GM12875 (cell line): ENCODE measurements at regions not wholly inside any gene's neighbourhood (a gene's known extent, or its start where the extent isn't known, plus 50 kb on each side); places are given as distances from the start of the nearest gene placed in this dataset.

Experiments used
- H3K4me3 ChIP-seq: one replicate; pipeline ENCODE4 v1.5.1; 2011; ENCODE audit warnings: low read depth, low read length, control low read depth
- CTCF ChIP-seq: IDR thresholded peaks from 2 replicates; pipeline ENCODE4 v1.5.1; 2011; ENCODE audit warnings: low read depth, mild to moderate bottlenecking, control low read depth, inconsistent platforms, low read length, moderate library complexity, borderline replicate concordance; ENCODE audit not compliant: insufficient read depth

DNA sequence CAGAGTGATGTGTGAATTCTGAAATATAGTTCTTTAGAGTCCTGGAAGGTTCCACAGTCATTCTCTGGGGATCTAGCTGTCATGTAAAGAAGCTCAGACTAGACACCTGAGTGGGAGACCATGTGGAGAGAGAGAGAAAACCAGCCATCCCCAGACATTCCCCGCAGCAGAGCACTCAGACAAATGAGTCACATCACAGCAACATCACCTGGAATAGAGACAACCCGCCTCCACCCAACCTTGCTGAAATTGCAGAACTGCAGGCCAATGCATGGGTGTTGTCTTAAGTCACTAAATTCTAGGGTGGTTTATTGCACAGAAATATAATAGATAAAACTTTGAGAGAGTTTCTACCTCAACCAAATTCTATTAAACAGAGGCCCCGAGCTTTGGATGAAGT is 392.0 kb upstream of the DYNLRB2 start:
- no peak for TF ChIP-seq CTCF

DNA sequence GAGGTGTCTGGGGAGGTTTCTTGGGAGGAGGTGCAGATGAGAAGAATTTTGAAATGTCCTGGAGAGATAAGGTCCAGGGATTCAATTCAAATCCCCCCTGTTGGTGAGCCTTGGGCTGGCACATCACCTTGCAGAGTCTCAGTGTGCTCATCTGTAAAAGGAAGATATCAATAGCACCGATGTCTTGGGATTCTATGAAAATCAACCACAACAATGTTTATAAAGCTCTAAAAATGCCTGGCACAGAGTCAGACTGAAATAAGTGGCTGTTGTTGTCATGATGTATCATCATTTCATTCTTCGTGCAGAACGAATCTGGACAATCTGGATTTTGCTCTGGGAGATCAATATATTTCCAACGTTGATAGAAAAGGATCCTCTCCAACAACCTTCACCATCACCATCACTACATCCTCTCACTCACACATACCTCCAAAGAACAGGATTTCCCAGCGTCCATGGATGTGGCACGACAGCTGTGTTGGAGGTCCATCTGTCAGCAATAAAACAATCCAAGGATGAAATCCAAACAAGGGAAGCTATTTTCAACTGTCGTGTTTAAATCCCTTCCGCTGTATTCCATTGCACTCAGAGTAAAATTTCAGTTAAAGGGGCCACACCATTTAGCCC is 393.7 kb upstream of the DYNLRB2 start:
- no peak overlapping the region for H3K4me3 ChIP-seq

More for the DNA sequence above, 392.0 kb upstream of the DYNLRB2 start:
- no peak overlapping the region for H3K4me3 ChIP-seq

GRCh38 chr16:80144191-80144590 is 396.6 kb upstream of the DYNLRB2 start:
- H3K4me3 ChIP-seq = no peak overlapping the region
- TF ChIP-seq CTCF = no peak

More for the DNA sequence above, 393.7 kb upstream of the DYNLRB2 start:
- TF ChIP-seq CTCF = no peak

GRCh38 chr16:80142940-80143339 is 397.9 kb upstream of the DYNLRB2 start:
- TF ChIP-seq CTCF = no peak
- H3K4me3 ChIP-seq = no peak overlapping the region

DNA sequence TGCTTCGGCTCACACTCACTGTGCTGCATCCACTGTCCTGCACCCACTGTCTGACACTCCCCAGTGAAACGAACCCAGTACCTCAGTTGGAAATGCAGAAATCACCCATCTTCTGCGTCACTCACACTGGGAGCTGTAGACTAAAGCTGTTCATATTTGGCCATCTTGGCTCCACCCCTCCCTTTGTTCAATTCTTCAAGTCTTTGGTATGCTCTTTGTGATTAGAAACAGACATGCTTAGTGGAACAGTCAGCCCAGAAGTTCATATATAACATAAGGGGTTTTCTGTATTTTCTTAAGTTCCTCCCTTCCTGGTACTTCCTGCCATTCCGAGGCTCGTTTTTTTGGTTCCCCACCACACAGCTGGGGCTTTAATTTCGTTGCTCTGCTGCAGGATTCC is 398.5 kb upstream of the DYNLRB2 start:
- H3K4me3 ChIP-seq = no peak overlapping the region
- no peak for TF ChIP-seq CTCF

DNA sequence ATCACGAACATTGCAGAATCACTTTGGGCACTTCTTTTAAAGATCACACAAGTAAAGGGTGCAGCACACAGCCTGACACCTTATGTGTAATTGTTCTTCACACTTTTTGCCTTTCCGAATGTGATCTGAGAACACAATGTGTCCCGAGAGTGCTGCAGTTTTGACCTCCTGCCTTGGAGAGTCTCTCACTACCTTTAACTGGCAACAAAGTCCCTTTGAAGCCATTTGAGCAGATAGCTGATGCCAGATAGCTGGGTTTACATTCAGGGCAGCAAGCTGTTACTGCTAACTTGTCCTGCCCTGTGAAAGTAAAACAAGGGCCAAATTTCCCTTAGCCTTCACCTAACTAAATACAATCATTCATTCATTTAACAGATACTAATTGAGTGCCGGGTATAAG is 411.0 kb upstream of the DYNLRB2 start:
- H3K4me3 ChIP-seq = no peak overlapping the region
- TF ChIP-seq CTCF = no peak

GRCh38 chr16:80125677-80126076 is 415.1 kb upstream of the DYNLRB2 start:
- TF ChIP-seq CTCF = no peak
- no peak overlapping the region for H3K4me3 ChIP-seq
